Left colon (tissue), 2 donors: ENCODE measurements at regions not wholly inside any gene's neighbourhood (a gene's known extent, or its start where the extent isn't known, plus 50 kb on each side); places are given as distances from the start of the nearest gene placed in this dataset.
A peak's percentile ranks its signal among the peaks of the same experiment; 100 is the strongest.
"Not testable (repeated sequence)": the region's sequence is repeated elsewhere in the genome, so short reads cannot be mapped to it uniquely, and the experiment has no call there.

ENCODE experiments used
- ATAC-seq: fragments of 200-7000 bp; cut with Tn5 transposase; one replicate; pipeline ENCODE4 v1.9.1; 2020; ENCODE audit warnings: mild to moderate bottlenecking, moderate library complexity
- DNase-seq, 2 donors: peaks; one replicate each; pipeline ENCODE4 v3.0.0-alpha.2; 2020
- intact Hi-C, 2 donors: fragments of 100-400 bp; cut with DNase I in 1 of 2; cut with micrococcal nuclease in 1 of 2; formaldehyde crosslinking; loops; one replicate each; pipeline versions ENCODE4 v1.11.2 to v1.14.0; 2022; cut with DNase I, micrococcal nuclease
- donor health status: DM: no; HTN: no; CAD: no.
- donor health status: DM: yes; HTN: yes; CAD: no.

GRCh38 chr9:100698945-100699344, 121.1 kb downstream of the CAVIN4 start:
- ATAC-seq: no peak
- intact Hi-C loops: no loop called here
- no peak for DNase-seq

- DNase-seq (no peak), ATAC-seq (no peak)
- intact Hi-C loops: no loop called here
Measured at GRCh38 chr9:100699668-100700067, 121.8 kb downstream of the CAVIN4 start.

GRCh38 chr9:100700689-100701318, 122.9 kb downstream of the CAVIN4 start:
- DNase-seq (no peak), ATAC-seq (no peak)
- intact Hi-C loops: no loop called here

GRCh38 chr9:100714372-100715099, 136.7 kb downstream of the CAVIN4 start:
- ATAC-seq (peak; percentile 66), DNase-seq (peak; percentile 28 to 60)
- intact Hi-C loops: loop anchor here in 1 of 2 donors (5.0 kb wide), 1 partner anchor 598 kb away; no protein-coding TSS in a partner anchor

GRCh38 chr9:100715100-100715380, 137.2 kb downstream of the CAVIN4 start:
- DNase-seq (no peak), ATAC-seq (no peak)
- intact Hi-C loops: loop anchor here in 1 of 2 donors (5.0 kb wide), 1 partner anchor 597 kb away; no protein-coding TSS in a partner anchor

- DNase-seq: no peak
- intact Hi-C loops: loop anchor here in 1 of 2 donors (5.0 kb wide), 1 partner anchor 594 kb away; no protein-coding TSS in a partner anchor
- ATAC-seq: no peak
Measured at GRCh38 chr9:100718717-100719116, 140.8 kb downstream of the CAVIN4 start.

GRCh38 chr9:100720922-100721321, 143.0 kb downstream of the CAVIN4 start:
- ATAC-seq: no peak
- DNase-seq: no peak
- intact Hi-C loops: no loop called here

GRCh38 chr9:100724886-100725285, 147.0 kb downstream of the CAVIN4 start:
- DNase-seq (no peak), ATAC-seq (no peak)
- intact Hi-C loops: no loop called here

- intact Hi-C loops: no loop called here
Measured at GRCh38 chr9:100725371-100725770, 147.5 kb downstream of the CAVIN4 start.

GRCh38 chr9:100729336-100729895, 151.5 kb downstream of the CAVIN4 start:
- DNase-seq: no peak
- intact Hi-C loops: no loop called here
- ATAC-seq: no peak

More at GRCh38 chr9:100725371-100725770, 147.5 kb downstream of the CAVIN4 start:
- ATAC-seq (no peak), DNase-seq (no peak)

GRCh38 chr9:100730086-100730485, 152.2 kb downstream of the CAVIN4 start:
- no peak for ATAC-seq
- intact Hi-C loops: no loop called here
- no peak for DNase-seq

GRCh38 chr9:100731038-100731556, 153.2 kb downstream of the CAVIN4 start:
- DNase-seq (no peak), ATAC-seq (no peak)
- intact Hi-C loops: no loop called here

- ATAC-seq (no peak), DNase-seq (no peak)
- intact Hi-C loops: no loop called here
Measured at GRCh38 chr9:100731557-100731956, 153.7 kb downstream of the CAVIN4 start.

GRCh38 chr9:100739208-100739607, 161.3 kb downstream of the CAVIN4 start:
- intact Hi-C loops: no loop called here
- DNase-seq (no peak), ATAC-seq (no peak)

GRCh38 chr9:100739666-100740065, 161.8 kb downstream of the CAVIN4 start:
- peak; percentile 16 for ATAC-seq
- DNase-seq: no peak
- intact Hi-C loops: no loop called here

GRCh38 chr9:100748930-100749329, 171.1 kb downstream of the CAVIN4 start:
- DNase-seq, ATAC-seq, intact Hi-C loops: not testable (repeated sequence)

- ATAC-seq: no peak
- intact Hi-C loops: no loop called here
- DNase-seq: no peak
Measured at GRCh38 chr9:100756217-100756616, 178.3 kb downstream of the CAVIN4 start.

- ATAC-seq (no peak), DNase-seq (no peak)
- intact Hi-C loops: no loop called here
Measured at GRCh38 chr9:100759215-100759614, 181.3 kb downstream of the CAVIN4 start.

- intact Hi-C loops: no loop called here
- no peak for ATAC-seq
Measured at GRCh38 chr9:100761276-100761802, 183.5 kb downstream of the CAVIN4 start.

GRCh38 chr9:100774326-100774725, 196.4 kb downstream of the CAVIN4 start:
- intact Hi-C loops: no loop called here

More at GRCh38 chr9:100761276-100761802, 183.5 kb downstream of the CAVIN4 start:
- no peak for DNase-seq

More at GRCh38 chr9:100774326-100774725, 196.4 kb downstream of the CAVIN4 start:
- no peak for ATAC-seq
- no peak for DNase-seq
